ENCODE measurements at regions not wholly inside any gene's neighbourhood (a gene's known extent, or its start where the extent isn't known, plus 50 kb on each side); places are given as distances from the start of the nearest gene placed in this dataset.

DNA sequence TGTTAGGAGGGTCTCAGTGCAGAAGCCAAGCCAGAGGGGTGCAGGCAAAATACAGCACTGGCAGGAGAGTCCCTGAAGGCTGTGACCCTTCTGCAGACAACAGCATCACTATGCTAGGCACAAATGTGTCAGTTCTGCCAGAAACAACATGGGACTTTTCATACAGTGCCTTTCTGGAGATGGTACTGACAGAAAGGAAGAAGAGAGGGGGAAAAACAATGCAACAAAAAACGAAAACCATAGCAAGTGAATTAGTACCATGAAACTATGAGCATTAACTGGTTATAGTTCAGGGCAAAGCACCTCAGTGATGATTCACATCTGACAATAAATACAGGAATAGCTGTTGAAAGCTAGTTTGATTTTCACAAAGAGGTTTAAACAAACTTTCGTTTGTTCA lies 140.8 kb upstream of the NBPF11 start:
- no peak for TF ChIP-seq CHD1 (IDR thresholded peaks at IDR 0.05; ENCODE audit: low read depth, low read length)
- TF ChIP-seq CEBPB (IDR thresholded peaks at IDR 0.05; ENCODE audit: low read depth, low read length), result no peak
- TF ChIP-seq, protein P1, sequence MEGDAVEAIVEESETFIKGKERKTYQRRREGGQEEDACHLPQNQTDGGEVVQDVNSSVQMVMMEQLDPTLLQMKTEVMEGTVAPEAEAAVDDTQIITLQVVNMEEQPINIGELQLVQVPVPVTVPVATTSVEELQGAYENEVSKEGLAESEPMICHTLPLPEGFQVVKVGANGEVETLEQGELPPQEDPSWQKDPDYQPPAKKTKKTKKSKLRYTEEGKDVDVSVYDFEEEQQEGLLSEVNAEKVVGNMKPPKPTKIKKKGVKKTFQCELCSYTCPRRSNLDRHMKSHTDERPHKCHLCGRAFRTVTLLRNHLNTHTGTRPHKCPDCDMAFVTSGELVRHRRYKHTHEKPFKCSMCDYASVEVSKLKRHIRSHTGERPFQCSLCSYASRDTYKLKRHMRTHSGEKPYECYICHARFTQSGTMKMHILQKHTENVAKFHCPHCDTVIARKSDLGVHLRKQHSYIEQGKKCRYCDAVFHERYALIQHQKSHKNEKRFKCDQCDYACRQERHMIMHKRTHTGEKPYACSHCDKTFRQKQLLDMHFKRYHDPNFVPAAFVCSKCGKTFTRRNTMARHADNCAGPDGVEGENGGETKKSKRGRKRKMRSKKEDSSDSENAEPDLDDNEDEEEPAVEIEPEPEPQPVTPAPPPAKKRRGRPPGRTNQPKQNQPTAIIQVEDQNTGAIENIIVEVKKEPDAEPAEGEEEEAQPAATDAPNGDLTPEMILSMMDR (conservative IDR thresholded peaks at IDR 0.05; ENCODE audit: low read depth, low read length), result no peak
- TF ChIP-seq, protein P2, sequence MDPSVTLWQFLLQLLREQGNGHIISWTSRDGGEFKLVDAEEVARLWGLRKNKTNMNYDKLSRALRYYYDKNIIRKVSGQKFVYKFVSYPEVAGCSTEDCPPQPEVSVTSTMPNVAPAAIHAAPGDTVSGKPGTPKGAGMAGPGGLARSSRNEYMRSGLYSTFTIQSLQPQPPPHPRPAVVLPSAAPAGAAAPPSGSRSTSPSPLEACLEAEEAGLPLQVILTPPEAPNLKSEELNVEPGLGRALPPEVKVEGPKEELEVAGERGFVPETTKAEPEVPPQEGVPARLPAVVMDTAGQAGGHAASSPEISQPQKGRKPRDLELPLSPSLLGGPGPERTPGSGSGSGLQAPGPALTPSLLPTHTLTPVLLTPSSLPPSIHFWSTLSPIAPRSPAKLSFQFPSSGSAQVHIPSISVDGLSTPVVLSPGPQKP (IDR thresholded peaks at IDR 0.05; ENCODE audit: borderline replicate concordance, low read depth, low read length), result no peak
- TF ChIP-seq RFX5 (IDR thresholded peaks at IDR 0.05; ENCODE audit: low read depth, low read length), result no peak
- no peak for TF ChIP-seq POLR2A (IDR thresholded peaks at IDR 0.05; ENCODE audit: low read depth, low read length)
- TF ChIP-seq, protein P3, sequence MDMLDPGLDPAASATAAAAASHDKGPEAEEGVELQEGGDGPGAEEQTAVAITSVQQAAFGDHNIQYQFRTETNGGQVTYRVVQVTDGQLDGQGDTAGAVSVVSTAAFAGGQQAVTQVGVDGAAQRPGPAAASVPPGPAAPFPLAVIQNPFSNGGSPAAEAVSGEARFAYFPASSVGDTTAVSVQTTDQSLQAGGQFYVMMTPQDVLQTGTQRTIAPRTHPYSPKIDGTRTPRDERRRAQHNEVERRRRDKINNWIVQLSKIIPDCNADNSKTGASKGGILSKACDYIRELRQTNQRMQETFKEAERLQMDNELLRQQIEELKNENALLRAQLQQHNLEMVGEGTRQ (IDR thresholded peaks at IDR 0.05; ENCODE audit: low read depth, low read length), result no peak
- TF ChIP-seq FOS (IDR thresholded peaks at IDR 0.05; ENCODE audit: low read depth, low read length), result no peak
- no peak for TF ChIP-seq MXI1 (IDR thresholded peaks at IDR 0.05; ENCODE audit: borderline replicate concordance, low read depth, low read length)

All from IMR-90 (cell line).